DMS79 treated with DMSO at 0.1 percent for 48 hours (cell line): ENCODE measurements at regions not wholly inside any gene's neighbourhood (a gene's known extent, or its start where the extent isn't known, plus 50 kb on each side); places are given as distances from the start of the nearest gene placed in this dataset.

Experiments
- DNase-seq: peaks from one replicate; lab custom pipeline; 2025; lab: John Stamatoyannopoulos, UW

DNA sequence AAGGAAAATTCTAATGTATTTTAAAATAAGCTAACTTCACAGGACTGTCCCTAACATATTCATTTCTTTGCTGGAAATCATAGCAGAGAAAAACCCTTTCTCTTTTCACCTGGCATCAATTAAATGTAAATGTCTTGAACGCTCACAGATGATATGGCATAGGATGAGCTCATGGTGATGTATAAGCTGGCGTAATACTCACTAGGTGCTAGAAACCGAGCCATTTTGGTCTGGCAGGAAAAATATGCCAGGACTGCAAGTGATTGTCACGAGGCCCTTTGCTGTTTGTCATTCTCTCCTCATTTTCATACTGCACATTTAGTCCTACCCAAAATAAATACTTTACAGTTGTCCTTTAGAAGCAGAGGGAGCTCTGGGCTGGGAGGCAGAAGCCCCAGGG lies 222.7 kb upstream of the LNX1 start:
- no peak for DNase-seq

DNA sequence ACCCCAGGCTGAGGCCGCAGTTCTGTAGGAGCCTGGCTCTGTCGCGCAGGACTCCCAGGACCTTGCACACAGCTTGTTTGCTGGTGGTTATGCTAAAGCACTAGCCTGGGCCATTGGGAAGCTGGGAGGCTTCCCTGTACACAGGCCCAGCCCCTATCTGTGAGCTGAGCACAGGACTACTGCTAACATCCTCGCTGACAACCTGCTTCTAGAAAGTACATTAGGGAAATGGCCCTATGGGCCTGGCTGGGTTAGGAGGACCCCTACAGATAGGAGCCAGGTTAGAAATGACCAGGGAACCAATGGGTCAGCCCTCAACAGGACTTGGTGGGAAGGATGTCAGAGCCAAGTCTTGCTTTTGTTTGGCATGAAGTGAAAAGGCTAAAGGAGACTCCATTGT lies 219.4 kb upstream of the LNX1 start:
- DNase-seq: no peak

GRCh38 chr4:53809816-53810215 lies 218.5 kb upstream of the LNX1 start:
- no peak for DNase-seq

DNA sequence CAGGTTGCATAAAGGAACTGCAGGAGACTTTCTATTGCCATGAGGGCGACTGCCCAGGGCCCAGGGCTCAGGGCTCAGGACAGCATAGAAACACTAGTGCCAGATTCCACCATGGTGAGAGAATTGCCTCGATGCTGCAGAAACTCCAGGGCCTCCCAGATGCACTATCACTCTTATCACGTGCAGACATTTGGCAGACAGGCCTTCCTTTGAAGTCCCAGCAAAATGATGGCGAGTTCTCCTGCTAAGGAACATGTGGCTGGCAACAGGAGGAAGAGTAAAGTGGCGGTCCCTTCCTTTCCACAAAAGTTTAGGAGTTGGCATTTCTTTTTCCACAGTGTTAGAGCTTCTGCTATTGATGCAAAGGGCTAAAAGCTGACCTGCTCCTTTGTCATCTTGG lies 214.0 kb upstream of the LNX1 start:
- DNase-seq: no peak

- no peak for DNase-seq
These were observed 213.4 kb upstream of the LNX1 start for GRCh38 chr4:53804719-53805118.

DNA sequence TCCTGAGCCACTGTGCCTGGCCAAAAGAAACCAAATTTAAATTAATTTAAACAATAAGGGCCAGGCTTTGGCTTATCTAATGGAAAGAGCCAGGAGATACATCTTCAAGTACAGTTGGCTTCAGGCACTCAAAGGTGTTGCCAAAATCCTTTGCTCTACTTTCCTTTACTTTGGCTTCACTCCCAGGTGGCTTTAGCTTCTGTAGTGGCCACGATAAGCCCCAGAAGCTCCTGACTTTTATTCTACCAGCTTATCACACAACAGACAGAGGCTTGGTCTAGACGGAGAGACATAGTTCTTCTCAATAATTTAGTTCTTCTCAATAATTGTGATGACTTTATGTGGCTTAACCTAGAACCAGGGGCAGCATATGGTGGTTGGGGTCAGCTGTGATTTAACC lies 211.2 kb upstream of the LNX1 start:
- no peak for DNase-seq

GRCh38 chr4:53801373-53801772 lies 210.1 kb upstream of the LNX1 start:
- DNase-seq: no peak

DNA sequence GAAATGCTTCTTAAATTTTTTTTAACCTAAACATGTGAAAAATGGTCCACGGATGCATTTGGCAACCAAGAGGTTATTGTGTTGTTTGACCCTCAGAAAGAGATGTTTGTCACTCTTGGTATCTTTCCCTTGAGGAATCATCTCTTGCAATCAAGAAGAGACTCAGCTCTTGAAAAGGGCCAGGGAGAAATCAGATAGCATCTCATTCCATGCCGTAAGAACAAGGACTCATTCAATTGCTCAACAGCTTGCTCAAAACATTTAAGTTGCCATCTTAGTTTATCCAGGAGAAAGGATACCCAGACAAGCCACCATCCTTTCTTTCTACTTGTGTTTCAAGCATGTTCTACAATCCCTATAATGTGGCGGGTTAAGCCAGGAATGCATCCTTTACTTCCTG lies 209.5 kb upstream of the LNX1 start:
- no peak for DNase-seq

DNA sequence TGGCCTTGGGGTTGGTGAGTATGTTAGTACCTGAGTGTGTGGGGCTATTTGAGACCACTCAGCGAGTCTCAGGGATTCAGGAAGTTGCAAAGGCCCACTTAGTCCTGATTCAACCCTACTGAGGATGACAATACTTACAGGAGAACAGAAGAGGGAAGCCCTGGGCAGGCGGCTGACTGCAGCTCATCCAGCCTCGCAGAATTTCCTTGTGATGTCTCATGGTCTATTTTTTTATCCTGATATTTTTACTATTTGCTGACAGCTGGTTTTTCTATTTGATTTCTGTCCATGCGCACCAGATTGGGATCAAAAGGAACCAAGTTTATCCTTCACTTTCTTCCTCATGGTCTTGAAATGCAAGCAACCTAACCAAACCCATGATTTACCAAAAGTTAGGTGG lies 201.8 kb upstream of the LNX1 start:
- DNase-seq: no peak

- DNase-seq: no peak
These were observed 199.0 kb upstream of the LNX1 start for GRCh38 chr4:53790286-53790685.

- no peak for DNase-seq
These were observed 197.3 kb upstream of the LNX1 start for GRCh38 chr4:53788621-53789020.

- DNase-seq: no peak
These were observed 196.7 kb upstream of the LNX1 start for GRCh38 chr4:53788011-53788410.

DNA sequence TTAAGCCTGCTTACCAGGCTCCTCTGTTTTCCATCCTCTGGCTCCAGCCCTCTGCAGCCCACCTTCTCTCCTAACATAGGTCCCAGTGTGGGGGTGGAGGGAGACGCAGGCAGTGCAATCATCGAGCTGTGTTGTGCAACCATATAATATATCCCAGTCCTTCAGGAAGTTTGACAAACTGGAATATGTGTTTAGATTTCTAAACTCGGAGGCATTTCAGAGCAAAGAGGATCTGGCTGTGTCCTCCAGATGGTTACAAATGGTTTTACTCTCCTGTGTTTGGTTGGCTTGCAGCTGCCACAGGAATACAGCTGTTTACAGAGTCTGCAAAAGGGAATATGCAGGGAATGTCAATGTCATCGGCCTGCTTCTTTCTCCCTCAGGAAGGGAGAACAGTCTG lies 195.3 kb upstream of the LNX1 start:
- no peak for DNase-seq

- no peak for DNase-seq
These were observed 194.7 kb upstream of the LNX1 start for GRCh38 chr4:53785996-53786395.

GRCh38 chr4:53784112-53784511 lies 192.8 kb upstream of the LNX1 start:
- DNase-seq: no peak

- no peak for DNase-seq
These were observed 192.0 kb upstream of the LNX1 start for GRCh38 chr4:53783208-53783859.

DNA sequence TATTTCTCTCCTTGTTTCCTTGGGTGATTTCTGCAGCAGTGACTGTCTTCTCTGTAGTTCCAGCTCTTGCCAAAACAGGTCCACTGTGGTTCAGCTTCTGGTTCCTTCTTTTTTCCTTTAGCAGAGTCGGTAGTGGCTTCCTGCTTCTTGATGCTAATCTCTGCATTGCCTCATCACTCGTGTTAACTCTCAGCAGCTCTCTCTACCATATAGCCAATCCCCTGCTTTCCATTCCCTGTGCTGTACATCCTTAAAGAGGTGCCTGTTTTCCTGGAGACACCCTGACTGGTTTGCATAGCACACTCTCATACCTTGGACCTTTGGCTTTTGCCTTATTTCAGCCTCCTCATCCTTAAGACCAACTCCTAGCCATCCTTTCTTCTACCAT lies 191.2 kb upstream of the LNX1 start:
- no peak for DNase-seq

DNA sequence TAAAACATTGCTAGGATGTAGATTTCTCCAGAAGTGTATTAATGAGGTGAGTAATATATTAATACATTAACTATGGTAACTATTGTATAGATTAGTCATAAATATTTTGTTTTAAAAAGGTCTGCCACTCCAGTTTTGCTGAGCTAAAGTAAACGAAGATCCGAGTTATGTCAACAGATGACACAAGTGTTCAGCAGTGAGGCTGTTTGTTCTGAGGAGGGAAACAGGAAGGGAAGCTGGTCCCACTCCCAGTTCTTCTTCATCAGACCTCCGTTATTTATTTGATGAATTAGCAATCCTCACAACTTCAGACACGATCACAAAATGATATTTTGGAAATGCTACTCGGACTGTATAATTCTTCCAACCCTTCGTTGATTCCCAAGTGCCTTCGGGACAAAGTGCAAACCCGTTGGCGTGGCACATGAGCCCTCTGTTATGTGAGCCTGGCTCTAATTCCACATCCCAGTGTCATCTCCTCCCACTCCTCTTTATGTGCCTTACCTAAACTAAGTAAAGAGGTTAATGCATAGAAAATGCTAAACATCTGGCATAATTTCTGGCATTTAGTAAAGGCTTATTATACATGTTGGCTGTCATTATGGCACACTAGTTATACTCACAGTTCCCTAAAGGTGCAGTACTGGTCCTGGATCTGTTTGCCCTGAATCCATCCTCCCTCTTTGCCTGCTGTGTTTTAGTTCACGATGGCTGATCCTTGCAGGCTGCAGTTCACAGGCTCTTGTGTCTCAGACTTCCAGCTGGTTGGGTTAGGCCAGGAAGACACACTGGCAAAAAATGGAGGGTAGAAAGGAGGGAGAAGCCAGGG lies 190.6 kb upstream of the LNX1 start:
- no peak for DNase-seq

DNA sequence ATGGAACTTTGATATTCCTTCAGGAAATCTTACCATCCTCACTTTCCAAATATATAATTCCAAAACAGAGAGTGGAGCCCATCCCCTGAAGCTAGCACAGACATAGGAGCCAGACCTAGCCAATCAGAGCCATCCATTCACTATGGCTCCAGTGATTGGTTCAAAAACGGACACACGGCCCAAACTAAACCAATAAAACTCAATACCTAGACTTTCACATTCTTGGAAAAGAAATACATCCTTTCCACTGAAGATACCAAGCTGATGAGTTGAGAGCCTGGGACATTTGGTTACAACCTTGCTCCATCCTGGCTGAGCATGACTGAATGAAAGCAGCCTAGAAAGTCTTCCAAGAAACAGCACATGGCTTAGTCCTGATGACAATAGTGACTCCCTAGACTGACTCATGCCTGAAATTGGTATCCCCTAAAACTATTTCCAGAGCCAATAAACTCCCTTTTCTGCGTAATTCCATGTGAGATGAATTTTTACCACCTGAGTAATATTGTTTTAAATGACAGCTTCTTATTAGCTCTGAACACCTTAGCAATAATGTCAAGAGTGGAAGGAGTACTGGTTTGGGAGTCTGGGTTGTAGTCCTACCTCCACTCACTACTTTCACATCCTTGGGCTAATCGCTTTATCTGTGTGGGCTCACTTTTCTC lies 189.6 kb upstream of the LNX1 start:
- DNase-seq: no peak

DNA sequence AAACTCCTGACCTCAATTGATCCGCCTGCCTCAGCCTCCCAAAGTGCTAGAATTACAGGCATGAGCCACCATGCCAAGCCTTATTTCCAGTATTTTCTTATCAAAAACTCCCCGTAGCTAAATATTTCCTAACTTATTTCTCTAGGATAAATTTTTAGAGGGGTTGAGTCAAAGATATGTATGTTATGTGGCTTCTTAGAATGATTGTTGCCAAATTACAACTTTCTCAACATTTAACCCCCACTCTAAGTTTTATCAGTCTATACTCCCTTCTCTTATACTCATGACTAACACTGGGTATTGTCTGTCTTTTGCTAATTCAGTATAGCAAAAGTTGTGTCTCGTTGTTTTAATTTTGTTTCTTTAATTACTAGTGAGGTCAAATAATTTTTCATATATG lies 187.7 kb upstream of the LNX1 start:
- no peak for DNase-seq

- no peak for DNase-seq
These were observed 186.9 kb upstream of the LNX1 start for GRCh38 chr4:53778155-53778554.

GRCh38 chr4:53777244-53777984 lies 186.1 kb upstream of the LNX1 start:
- no peak for DNase-seq

GRCh38 chr4:53776141-53776540 lies 184.9 kb upstream of the LNX1 start:
- no peak for DNase-seq
